ENCODE measurements at regions not wholly inside any gene's neighbourhood (a gene's known extent, or its start where the extent isn't known, plus 50 kb on each side); places are given as distances from the start of the nearest gene placed in this dataset.
A peak's percentile ranks its signal among the peaks of the same experiment; 100 is the strongest.
"Not testable (repeated sequence)": the region's sequence is repeated elsewhere in the genome, so short reads cannot be mapped to it uniquely, and the experiment has no call there.

DNA sequence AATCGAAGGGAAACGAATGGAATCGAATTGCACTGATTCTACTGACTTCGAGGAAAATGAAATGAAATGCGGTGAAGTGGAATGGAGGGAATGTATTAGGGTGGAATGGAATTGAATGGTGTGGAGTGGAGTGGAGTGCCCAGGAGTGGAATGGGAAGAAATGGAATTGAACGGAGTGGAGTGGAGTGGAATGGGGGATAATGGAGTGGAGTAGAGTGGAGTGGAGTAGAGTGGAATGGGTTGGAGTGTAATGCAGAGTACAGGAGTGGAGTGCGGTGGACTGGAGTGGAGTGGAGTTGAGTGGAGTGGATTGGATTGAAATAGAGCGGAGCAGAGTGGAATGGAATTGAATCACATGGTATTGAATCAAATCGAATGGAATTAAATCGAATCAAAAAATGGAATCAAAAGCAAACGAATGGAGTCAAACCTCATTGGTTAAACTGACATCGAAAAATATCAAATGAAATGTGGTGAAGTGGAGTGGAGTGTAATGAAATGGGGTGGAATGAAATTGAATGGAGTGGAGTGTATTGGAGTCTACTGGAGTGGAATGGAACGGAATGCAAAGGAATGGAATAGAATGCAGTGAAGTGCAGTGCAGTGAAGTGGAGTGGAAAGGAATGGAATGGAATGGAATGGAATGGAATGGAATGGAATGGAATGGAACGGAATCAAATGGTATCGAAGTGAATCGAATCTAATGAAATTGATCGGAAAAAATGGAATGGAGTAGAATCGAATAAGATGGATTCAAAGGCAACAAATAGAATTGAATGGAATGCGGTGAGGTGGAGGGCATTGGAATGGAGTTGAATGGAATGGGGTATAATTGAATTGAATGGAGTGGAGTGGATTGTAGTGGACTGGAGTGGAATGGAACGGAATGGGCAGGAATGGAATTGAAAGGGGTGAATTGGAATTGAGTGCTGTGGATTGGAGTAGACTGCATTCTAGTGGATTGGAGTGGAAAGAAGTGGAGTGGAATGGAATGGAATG is 1049.3 kb downstream of the CDY1 start:
- H3K4me2 ChIP-seq (replicated peaks; ENCODE audit: low read depth, low read length, poor library complexity, severe bottlenecking); H3K27me3 Mint-ChIP-seq; H3K4me3 Mint-ChIP-seq; H3K27ac ChIP-seq (ENCODE audit: low read length in 2 of 2); intact Hi-C loops (cut with micrococcal nuclease); H3K79me2 ChIP-seq (ENCODE audit: control insufficient read depth, insufficient read depth, low read length); H3K36me3 ChIP-seq (replicated peaks in 1 of 2; ENCODE audit: control extremely low read depth in 1 of 2, control insufficient read depth in 1 of 2, extremely low read depth in 1 of 2, insufficient read depth in 2 of 2, low read length in 1 of 2); H3K9ac ChIP-seq (ENCODE audit: low read length); H3K4me1 ChIP-seq (ENCODE audit: control insufficient read depth in 2 of 2, insufficient read depth in 2 of 2, low read length in 2 of 2); H3K27ac Mint-ChIP-seq; H3K27me3 ChIP-seq (replicated peaks in 1 of 4; ENCODE audit: control extremely low read depth in 1 of 4, control insufficient read depth in 3 of 4, insufficient read depth in 4 of 4, low read length in 3 of 4); H3K4me3 ChIP-seq (ENCODE audit: control extremely low read depth in 1 of 5, extremely low read depth in 1 of 5, insufficient read depth in 1 of 5, low read depth in 2 of 5, low read length in 4 of 5); ATAC-seq (ENCODE audit: low read depth); POLR2A ChIA-PET; H3K4me1 Mint-ChIP-seq; H2AFZ ChIP-seq (ENCODE audit: insufficient read depth, low read depth, low read length, poor library complexity, severe bottlenecking); CTCF ChIA-PET; H4K20me1 ChIP-seq (ENCODE audit: control insufficient read depth, insufficient read depth, low read length, poor library complexity, severe bottlenecking): not testable (repeated sequence)
- peaks cover 18% of the 10 kb centered on the region for H3K9me3 Mint-ChIP-seq (ENCODE audit: insufficient read depth)
- H3K9me3 ChIP-seq (ENCODE audit: control extremely low read depth in 1 of 3, control insufficient read depth in 2 of 3, insufficient read depth in 1 of 3, low read length in 2 of 3): peaks cover 14 to 21% (median 18%) of the 10 kb centered on the region in 3 donors
- DNase-seq: peak; percentile 27
- 83% methylated on average over 20 of the region's 20 CpGs for WGBS (ENCODE audit: insufficient coverage)

Data from B cell (primary cell).